ENCODE measurements at regions not wholly inside any gene's neighbourhood (a gene's known extent, or its start where the extent isn't known, plus 50 kb on each side); places are given as distances from the start of the nearest gene placed in this dataset.

DNA sequence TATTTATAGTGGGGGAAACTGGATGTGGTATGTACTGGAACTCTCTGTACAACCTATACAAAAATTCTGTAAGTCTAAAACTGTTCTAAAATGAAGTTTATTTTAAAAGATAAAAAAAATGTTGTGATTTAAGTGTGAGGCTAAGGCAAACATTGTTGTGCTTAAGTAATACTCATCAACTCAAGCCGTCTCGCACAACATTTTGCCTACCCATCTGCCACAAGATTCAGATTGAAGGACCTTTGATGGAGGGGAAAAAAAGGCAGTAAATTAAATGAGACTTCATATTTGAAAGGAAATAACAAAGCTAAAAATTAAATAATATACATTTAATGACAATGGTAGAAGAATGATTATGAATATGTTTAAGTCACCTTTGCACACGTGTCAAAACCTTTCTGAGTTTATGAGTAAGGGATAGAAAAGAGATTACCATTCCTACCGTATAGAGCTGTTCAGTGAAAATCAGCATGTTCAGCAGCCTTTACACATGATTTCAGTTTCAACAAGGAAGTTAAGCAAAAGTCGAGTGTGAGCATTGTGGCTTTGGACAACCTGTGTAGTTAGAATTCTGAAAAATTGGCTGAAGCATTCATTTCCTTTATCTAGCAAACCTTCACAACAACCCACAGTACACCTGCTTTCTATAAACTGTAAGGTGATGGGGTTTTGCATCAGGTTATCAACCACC, 499.3 kb downstream of the IRS1 start:
- ChIA-PET CTCF (no interaction called here), POLR2A (no interaction called here)
- TF ChIP-seq, protein P1, sequence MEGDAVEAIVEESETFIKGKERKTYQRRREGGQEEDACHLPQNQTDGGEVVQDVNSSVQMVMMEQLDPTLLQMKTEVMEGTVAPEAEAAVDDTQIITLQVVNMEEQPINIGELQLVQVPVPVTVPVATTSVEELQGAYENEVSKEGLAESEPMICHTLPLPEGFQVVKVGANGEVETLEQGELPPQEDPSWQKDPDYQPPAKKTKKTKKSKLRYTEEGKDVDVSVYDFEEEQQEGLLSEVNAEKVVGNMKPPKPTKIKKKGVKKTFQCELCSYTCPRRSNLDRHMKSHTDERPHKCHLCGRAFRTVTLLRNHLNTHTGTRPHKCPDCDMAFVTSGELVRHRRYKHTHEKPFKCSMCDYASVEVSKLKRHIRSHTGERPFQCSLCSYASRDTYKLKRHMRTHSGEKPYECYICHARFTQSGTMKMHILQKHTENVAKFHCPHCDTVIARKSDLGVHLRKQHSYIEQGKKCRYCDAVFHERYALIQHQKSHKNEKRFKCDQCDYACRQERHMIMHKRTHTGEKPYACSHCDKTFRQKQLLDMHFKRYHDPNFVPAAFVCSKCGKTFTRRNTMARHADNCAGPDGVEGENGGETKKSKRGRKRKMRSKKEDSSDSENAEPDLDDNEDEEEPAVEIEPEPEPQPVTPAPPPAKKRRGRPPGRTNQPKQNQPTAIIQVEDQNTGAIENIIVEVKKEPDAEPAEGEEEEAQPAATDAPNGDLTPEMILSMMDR (IDR thresholded peaks at IDR 0.05): no peak
- no peak for TF ChIP-seq REST (IDR thresholded peaks at IDR 0.05; ENCODE audit: insufficient read depth in 1 of 2, low read depth in 2 of 2, low read length in 1 of 2)
- no peak for TF ChIP-seq POLR2AphosphoS5 (IDR thresholded peaks at IDR 0.05; ENCODE audit: low read depth, low read length)
- no peak for TF ChIP-seq TCF7L2 (IDR thresholded peaks at IDR 0.05; ENCODE audit: low read depth, low read length)
- TF ChIP-seq SIN3A (IDR thresholded peaks at IDR 0.05; ENCODE audit: borderline replicate concordance, insufficient read depth, low read depth, low read length): no peak
- no peaks in the 10 kb centered on the region for H3K9me3 ChIP-seq (ENCODE audit: control insufficient read depth, insufficient read depth, low read depth, low read length)
- H3K27me3 ChIP-seq (ENCODE audit: control insufficient read depth, insufficient read depth, low read length): no peaks in the 10 kb centered on the region
- BruUV-seq (replicated peaks): no TSS peak
- no peak overlapping the region for H3K4me3 ChIP-seq (ENCODE audit: low read depth in 2 of 2, low read length in 2 of 2)
- no peak for DNase-seq (ENCODE audit: low read depth, low spot score)
- intact Hi-C loops (cut with micrococcal nuclease; ENCODE audit: unreplicated experiment): no loop called here
- H3K27ac ChIP-seq (ENCODE audit: low read length): no peak overlapping the region
- in situ Hi-C loops (cut with HindIII; ENCODE audit: low pct_unique_long_range_greater_than_20kb, low sequenced_read_pairs): no loop called here
- no peak for ATAC-seq
- no peaks in the 10 kb centered on the region for H3K36me3 ChIP-seq (ENCODE audit: control insufficient read depth, insufficient read depth, low read length)
- H3K4me1 ChIP-seq (ENCODE audit: control insufficient read depth, insufficient read depth, low read length): no peaks in the 10 kb centered on the region

GRCh38 chr2:226299771-226300170, 499.8 kb downstream of the IRS1 start:
- intact Hi-C loops (cut with micrococcal nuclease; ENCODE audit: unreplicated experiment) (no loop called here), in situ Hi-C loops (cut with HindIII; ENCODE audit: low pct_unique_long_range_greater_than_20kb, low sequenced_read_pairs) (no loop called here)
- no peak overlapping the region for H3K4me3 ChIP-seq (ENCODE audit: low read depth in 2 of 2, low read length in 2 of 2)
- CTCF ChIA-PET: no interaction called here
- H3K4me1 ChIP-seq (ENCODE audit: control insufficient read depth, insufficient read depth, low read length): no peaks in the 10 kb centered on the region
- no peak overlapping the region for H3K27ac ChIP-seq (ENCODE audit: low read length)
- TF ChIP-seq SIN3A (IDR thresholded peaks at IDR 0.05; ENCODE audit: borderline replicate concordance, insufficient read depth, low read depth, low read length) (no peak), POLR2AphosphoS5 (IDR thresholded peaks at IDR 0.05; ENCODE audit: low read depth, low read length) (no peak), REST (IDR thresholded peaks at IDR 0.05; ENCODE audit: insufficient read depth in 1 of 2, low read depth in 2 of 2, low read length in 1 of 2) (no peak), TCF7L2 (IDR thresholded peaks at IDR 0.05; ENCODE audit: low read depth, low read length) (no peak)
- TF ChIP-seq, protein P1 (IDR thresholded peaks at IDR 0.05): no peak
- no peaks in the 10 kb centered on the region for H3K27me3 ChIP-seq (ENCODE audit: control insufficient read depth, insufficient read depth, low read length)
- no peak for DNase-seq (ENCODE audit: low read depth, low spot score)
- H3K9me3 ChIP-seq (ENCODE audit: control insufficient read depth, insufficient read depth, low read depth, low read length): no peaks in the 10 kb centered on the region
- no peaks in the 10 kb centered on the region for H3K36me3 ChIP-seq (ENCODE audit: control insufficient read depth, insufficient read depth, low read length)
- ATAC-seq: no peak
- POLR2A ChIA-PET: no interaction called here
- BruUV-seq (replicated peaks): no TSS peak

All from Panc1 (cell line).